ENCODE measurements at regions not wholly inside any gene's neighbourhood (a gene's known extent, or its start where the extent isn't known, plus 50 kb on each side); places are given as distances from the start of the nearest gene placed in this dataset.

DNA sequence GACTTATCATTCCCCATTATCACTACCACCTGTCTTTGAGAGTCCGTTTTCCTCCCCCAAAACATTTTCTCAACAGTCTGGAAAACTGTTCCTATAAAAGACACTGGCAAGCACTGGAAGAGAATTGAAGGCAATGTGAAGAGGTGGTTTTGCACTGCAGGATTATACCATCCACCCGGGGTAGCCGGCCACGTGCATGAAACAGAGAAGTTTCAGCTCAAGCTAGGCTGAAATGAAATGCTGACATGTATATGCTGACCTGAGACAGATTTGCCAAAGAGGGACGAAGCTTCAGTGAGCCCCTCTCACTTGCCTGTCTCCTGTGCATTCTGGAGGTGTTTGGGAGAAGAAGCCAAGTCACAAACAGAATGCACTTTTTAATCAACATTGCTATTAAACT lies 567.0 kb downstream of the EBF1 start:
- Histone ChIP-seq H3K4me3 (no peak overlapping the region), H3K9me3 (ENCODE audit: insufficient read depth, low read depth) (no peaks in the 10 kb centered on the region), H2AFZ (no peak overlapping the region), H3K4me2 (no peak overlapping the region), H3K79me2 (ENCODE audit: low read depth) (no peaks in the 10 kb centered on the region), H3K9me2 (ENCODE audit: insufficient read depth) (no peaks in the 10 kb centered on the region), H3F3A (ENCODE audit: insufficient read depth, low read depth) (no peaks in the 10 kb centered on the region), H3K27me3 (ENCODE audit: insufficient read depth, low read depth) (peaks cover 7% of the 10 kb centered on the region; the same call in 1 of the 2 replicates), H4K20me1 (ENCODE audit: insufficient read depth) (no peaks in the 10 kb centered on the region), H3K4me1 (replicated peaks; ENCODE audit: insufficient read depth) (no peaks in the 10 kb centered on the region), H3K36me3 (ENCODE audit: low read depth) (no peaks in the 10 kb centered on the region), H3K27ac (no peak overlapping the region)
- DNase-seq = no peak
- POLR2A ChIA-PET (ENCODE audit: unreplicated experiment) = no interaction called here
- TF ChIP-seq, protein P1, sequence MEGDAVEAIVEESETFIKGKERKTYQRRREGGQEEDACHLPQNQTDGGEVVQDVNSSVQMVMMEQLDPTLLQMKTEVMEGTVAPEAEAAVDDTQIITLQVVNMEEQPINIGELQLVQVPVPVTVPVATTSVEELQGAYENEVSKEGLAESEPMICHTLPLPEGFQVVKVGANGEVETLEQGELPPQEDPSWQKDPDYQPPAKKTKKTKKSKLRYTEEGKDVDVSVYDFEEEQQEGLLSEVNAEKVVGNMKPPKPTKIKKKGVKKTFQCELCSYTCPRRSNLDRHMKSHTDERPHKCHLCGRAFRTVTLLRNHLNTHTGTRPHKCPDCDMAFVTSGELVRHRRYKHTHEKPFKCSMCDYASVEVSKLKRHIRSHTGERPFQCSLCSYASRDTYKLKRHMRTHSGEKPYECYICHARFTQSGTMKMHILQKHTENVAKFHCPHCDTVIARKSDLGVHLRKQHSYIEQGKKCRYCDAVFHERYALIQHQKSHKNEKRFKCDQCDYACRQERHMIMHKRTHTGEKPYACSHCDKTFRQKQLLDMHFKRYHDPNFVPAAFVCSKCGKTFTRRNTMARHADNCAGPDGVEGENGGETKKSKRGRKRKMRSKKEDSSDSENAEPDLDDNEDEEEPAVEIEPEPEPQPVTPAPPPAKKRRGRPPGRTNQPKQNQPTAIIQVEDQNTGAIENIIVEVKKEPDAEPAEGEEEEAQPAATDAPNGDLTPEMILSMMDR (conservative IDR thresholded peaks at IDR 0.05) = no peak
- no peak for TF ChIP-seq EZH2 (IDR thresholded peaks at IDR 0.05; ENCODE audit: low read depth)
- BruUV-seq (replicated peaks) = no TSS peak
- intact Hi-C loops (cut with micrococcal nuclease; ENCODE audit: unreplicated experiment) = no loop called here
- CTCF ChIA-PET = no interaction called here

DNA sequence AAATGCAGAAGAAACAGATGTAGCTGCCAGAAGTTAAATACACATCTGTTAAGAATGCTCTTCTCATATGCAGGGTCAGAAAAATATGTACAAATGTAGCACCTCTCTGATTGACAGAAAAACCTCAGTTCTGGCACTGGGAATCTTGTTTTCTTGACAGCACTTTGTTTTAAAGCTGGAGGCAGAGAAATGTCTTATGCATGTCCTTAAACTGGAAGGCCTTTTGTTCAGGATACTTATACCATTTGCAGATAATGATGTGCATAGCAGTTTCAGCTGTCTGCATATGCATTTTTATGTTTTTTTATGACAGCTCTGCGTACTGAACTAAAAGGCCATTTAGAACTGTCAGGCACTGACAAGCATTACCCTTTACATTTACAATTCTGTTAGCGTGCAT lies 567.9 kb downstream of the EBF1 start:
- no peak for DNase-seq
- TF ChIP-seq, protein P1 (conservative IDR thresholded peaks at IDR 0.05) = no peak
- TF ChIP-seq EZH2 (IDR thresholded peaks at IDR 0.05; ENCODE audit: low read depth) = no peak
- CTCF ChIA-PET = no interaction called here

DNA sequence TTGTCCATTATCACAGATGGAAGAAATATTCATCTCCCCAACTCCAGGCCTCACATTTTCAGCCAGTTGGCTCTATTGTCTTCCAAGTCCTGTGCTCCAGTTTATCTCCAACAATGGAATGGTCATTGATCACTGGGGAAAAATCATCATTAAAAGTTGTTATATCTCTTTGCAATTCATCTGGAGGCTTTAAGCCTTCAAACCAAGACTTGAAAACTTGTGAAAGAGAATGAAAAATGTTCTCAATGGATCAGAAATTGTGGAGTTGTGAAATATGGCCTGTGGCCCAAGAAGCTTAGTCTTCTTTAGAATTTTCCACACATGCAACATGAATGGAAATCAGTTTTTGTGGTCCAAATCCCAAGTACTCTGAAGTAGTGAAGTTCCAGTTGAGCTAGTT lies 569.6 kb downstream of the EBF1 start:
- Histone ChIP-seq H3K27me3 (ENCODE audit: insufficient read depth, low read depth) (0 out of 2 replicates have a peak, but pooled peaks cover 2% of the 10 kb centered on the region), H3K9me2 (ENCODE audit: insufficient read depth) (no peaks in the 10 kb centered on the region), H3K27ac (no peak overlapping the region), H3K4me2 (no peak overlapping the region), H2AFZ (no peak overlapping the region), H3K9me3 (ENCODE audit: insufficient read depth, low read depth) (no peaks in the 10 kb centered on the region), H3K4me1 (replicated peaks; ENCODE audit: insufficient read depth) (no peaks in the 10 kb centered on the region), H4K20me1 (ENCODE audit: insufficient read depth) (no peaks in the 10 kb centered on the region), H3K4me3 (no peak overlapping the region), H3K36me3 (ENCODE audit: low read depth) (no peaks in the 10 kb centered on the region), H3F3A (ENCODE audit: insufficient read depth, low read depth) (no peaks in the 10 kb centered on the region), H3K79me2 (ENCODE audit: low read depth) (no peaks in the 10 kb centered on the region)
- ChIA-PET POLR2A (ENCODE audit: unreplicated experiment) (no interaction called here), CTCF (no interaction called here)
- TF ChIP-seq EZH2 (IDR thresholded peaks at IDR 0.05; ENCODE audit: low read depth) = no peak
- TF ChIP-seq, protein P1 (conservative IDR thresholded peaks at IDR 0.05) = no peak
- no peak for DNase-seq
- BruUV-seq (replicated peaks) = no TSS peak
- intact Hi-C loops (cut with micrococcal nuclease; ENCODE audit: unreplicated experiment) = no loop called here

More for the DNA sequence above, 567.9 kb downstream of the EBF1 start:
- intact Hi-C loops (cut with micrococcal nuclease; ENCODE audit: unreplicated experiment) = no loop called here
- Histone ChIP-seq H3K79me2 (ENCODE audit: low read depth) (no peaks in the 10 kb centered on the region), H3F3A (ENCODE audit: insufficient read depth, low read depth) (no peaks in the 10 kb centered on the region), H3K9me2 (ENCODE audit: insufficient read depth) (no peaks in the 10 kb centered on the region), H2AFZ (no peak overlapping the region), H3K36me3 (ENCODE audit: low read depth) (no peaks in the 10 kb centered on the region), H4K20me1 (ENCODE audit: insufficient read depth) (no peaks in the 10 kb centered on the region), H3K27me3 (ENCODE audit: insufficient read depth, low read depth) (peaks cover 7% of the 10 kb centered on the region; the same call in 1 of the 2 replicates), H3K4me3 (no peak overlapping the region), H3K9me3 (ENCODE audit: insufficient read depth, low read depth) (no peaks in the 10 kb centered on the region), H3K4me2 (no peak overlapping the region), H3K4me1 (replicated peaks; ENCODE audit: insufficient read depth) (no peaks in the 10 kb centered on the region), H3K27ac (no peak overlapping the region)
- BruUV-seq (replicated peaks) = no TSS peak
- POLR2A ChIA-PET (ENCODE audit: unreplicated experiment) = no interaction called here
